Liver (tissue), 8 donors: ENCODE measurements at regions not wholly inside any gene's neighbourhood (a gene's known extent, or its start where the extent isn't known, plus 50 kb on each side); places are given as distances from the start of the nearest gene placed in this dataset.

Source experiments
- DNase-seq: peaks from one replicate; pipeline ENCODE4 v3.0.0-alpha.2; 2017; ENCODE audit warnings: low spot score
- H3K27ac ChIP-seq, 2 donors: one replicate each; pipeline ENCODE4 v1.7.0; 2013; ENCODE audit warnings: inconsistent platforms in 2 of 2, low read length in 2 of 2, control low read depth in 1 of 2, low read depth in 1 of 2, mild to moderate bottlenecking in 1 of 2
- H3K27me3 ChIP-seq, 4 donors: one replicate each; pipeline versions ENCODE4 v1.6.1 to v1.7.0; 2013; ENCODE audit warnings: low read length in 3 of 4, inconsistent platforms in 1 of 4, mild to moderate bottlenecking in 1 of 4, moderate library complexity in 1 of 4; ENCODE audit not compliant: control insufficient read depth in 4 of 4, insufficient read depth in 4 of 4
- H3K36me3 ChIP-seq, 4 donors: one replicate each; pipeline versions ENCODE4 v1.6.1 to v1.7.0; 2013; ENCODE audit warnings: low read length in 3 of 4, mild to moderate bottlenecking in 3 of 4, low read depth in 1 of 4, moderate library complexity in 1 of 4; ENCODE audit not compliant: control insufficient read depth in 4 of 4, insufficient read depth in 3 of 4
- H3K4me1 ChIP-seq, 4 donors: one replicate each; pipeline versions ENCODE4 v1.6.1 to v1.7.0; 2013; ENCODE audit warnings: low read length in 3 of 4, mild to moderate bottlenecking in 3 of 4, moderate library complexity in 1 of 4; ENCODE audit not compliant: control insufficient read depth in 4 of 4, insufficient read depth in 4 of 4
- H3K4me3 ChIP-seq, 3 donors: one replicate each; pipeline versions ENCODE4 v1.6.1 to v1.7.0; 2013; ENCODE audit warnings: low read length in 3 of 3, control low read depth in 1 of 3, low read depth in 1 of 3, mild to moderate bottlenecking in 1 of 3
- H3K9ac ChIP-seq, 2 donors: one replicate each; pipeline ENCODE4 v1.7.0; 2013; ENCODE audit warnings: low read length in 2 of 2, mild to moderate bottlenecking in 2 of 2, moderate library complexity in 2 of 2, control low read depth in 1 of 2, low read depth in 1 of 2
- H3K9me3 ChIP-seq, 4 donors: one replicate each; pipeline versions ENCODE4 v1.6.1 to v1.7.0; 2013; ENCODE audit warnings: low read length in 3 of 4; ENCODE audit not compliant: control insufficient read depth in 4 of 4
- ATF3 ChIP-seq: IDR thresholded peaks from 2 replicates; pipeline ENCODE4 v1.6.1; 2016; ENCODE audit warnings: antibody characterized with exemption
- EGR1 ChIP-seq, 2 donors: IDR thresholded peaks; 2 replicates each; pipeline ENCODE4 v1.6.1; 2016 to 2018; ENCODE audit warnings: antibody characterized with exemption in 2 of 2, low read depth in 2 of 2
- FOXA1 ChIP-seq: IDR thresholded peaks from 2 replicates; pipeline ENCODE4 v1.6.1; 2016; ENCODE audit warnings: antibody characterized with exemption
- FOXA2 ChIP-seq: IDR thresholded peaks from 2 replicates; pipeline ENCODE4 v1.6.1; 2016; ENCODE audit warnings: antibody characterized with exemption
- GABPA ChIP-seq, 2 donors: IDR thresholded peaks in 1 of 2; conservative IDR thresholded peaks in 1 of 2; 2 replicates each; pipeline ENCODE4 v1.6.1; 2016; ENCODE audit warnings: antibody characterized with exemption in 2 of 2, mild to moderate bottlenecking in 1 of 2, moderate library complexity in 1 of 2
- HNF4A ChIP-seq, 2 donors: conservative IDR thresholded peaks; 2 replicates each; pipeline ENCODE4 v1.6.1; 2016; ENCODE audit warnings: antibody characterized with exemption in 2 of 2, mild to moderate bottlenecking in 2 of 2
- HNF4G ChIP-seq: IDR thresholded peaks from 2 replicates; pipeline ENCODE4 v1.6.1; 2016; ENCODE audit warnings: antibody characterized with exemption
- JUND ChIP-seq, 2 donors: IDR thresholded peaks; 2 replicates each; pipeline ENCODE4 v1.6.1; 2016; ENCODE audit warnings: antibody characterized with exemption in 2 of 2
- NR2F2 ChIP-seq: IDR thresholded peaks from 2 replicates; pipeline ENCODE4 v1.6.1; 2016; ENCODE audit warnings: antibody characterized with exemption
- RAD21 ChIP-seq, 2 donors: IDR thresholded peaks; 2 replicates each; pipeline ENCODE4 v1.6.1; 2016; ENCODE audit warnings: antibody characterized with exemption in 2 of 2, mild to moderate bottlenecking in 2 of 2
- REST ChIP-seq: IDR thresholded peaks from 2 replicates; pipeline ENCODE4 v1.6.1; 2016; ENCODE audit warnings: antibody characterized with exemption, mild to moderate bottlenecking
- RXRA ChIP-seq, 2 donors: IDR thresholded peaks; 2 replicates each; pipeline ENCODE4 v1.6.1; 2017 to 2018; ENCODE audit warnings: antibody characterized with exemption in 2 of 2, mild to moderate bottlenecking in 1 of 2
- SP1 ChIP-seq: IDR thresholded peaks from 2 replicates; pipeline ENCODE4 v1.6.1; 2018; ENCODE audit warnings: antibody characterized with exemption, mild to moderate bottlenecking
- TAF1 ChIP-seq: conservative IDR thresholded peaks from 2 replicates; pipeline ENCODE4 v1.6.1; 2016; ENCODE audit warnings: antibody characterized with exemption, mild to moderate bottlenecking
- YY1 ChIP-seq: IDR thresholded peaks from 2 replicates; pipeline ENCODE4 v1.6.1; 2016; ENCODE audit warnings: antibody characterized with exemption, mild to moderate bottlenecking
- ZBTB33 ChIP-seq: IDR thresholded peaks from 2 replicates; pipeline ENCODE4 v1.6.1; 2016; ENCODE audit warnings: antibody characterized with exemption
- WGBS: extraction: QIAGEN DNeasy Blood & Tissue Kit; methylation state at CpG from one replicate; pipeline ENCODE4 v1.1.7; 2013; 5-methylcytosine and 5-hydroxymethylcytosine counted together
- TF ChIP-seq, protein P1 (sequence below): IDR thresholded peaks from 2 replicates; pipeline ENCODE4 v1.6.1; 2016; ENCODE audit warnings: antibody characterized with exemption
- TF ChIP-seq, protein P2 (sequence below): fragments of 150-350 bp; IDR thresholded peaks from 2 replicates; pipeline ENCODE4 v1.5.1; 2017; ENCODE audit warnings: improper control_type of control experiment, low read depth, low read length; ENCODE audit not compliant: missing input control
- donor health status: healthy.
- donor health status: healthy.
- donor health status: healthy.
- donor health status: healthy.
- donor health status: healthy.

- TF ChIP-seq NR2F2 (no peak), ATF3 (no peak), TAF1 (no peak), JUND (IDR thresholded peaks at IDR 0.05) (no peak), EGR1 (IDR thresholded peaks at IDR 0.05; ENCODE audit: low read depth in 2 of 2) (no peak), RAD21 (IDR thresholded peaks at IDR 0.05) (no peak)
- no peak for DNase-seq
- 61% methylated on average over 3 of the region's 3 CpGs for WGBS
These were observed 578.3 kb upstream of the NR5A2 start for GRCh38 chr1:199449221-199449620.

GRCh38 chr1:199449681-199450080 lies 577.8 kb upstream of the NR5A2 start:
- Histone ChIP-seq H3K9me3 (no peaks in the 10 kb centered on the region), H3K9ac (no peak overlapping the region), H3K4me3 (no peak overlapping the region), H3K36me3 (no peaks in the 10 kb centered on the region), H3K27me3 (no peaks in the 10 kb centered on the region), H3K4me1 (peaks cover 2 to 23% (median 9%) of the 10 kb centered on the region in 4 donors), H3K27ac (no peak overlapping the region)
- 42% methylated on average over 2 of the region's 2 CpGs for WGBS
- TF ChIP-seq YY1 = no peak
- no peak for TF ChIP-seq RXRA (IDR thresholded peaks at IDR 0.05)
- TF ChIP-seq EGR1 (IDR thresholded peaks at IDR 0.05; ENCODE audit: low read depth in 2 of 2) = no peak
- no peak for TF ChIP-seq HNF4A (conservative IDR thresholded peaks at IDR 0.05)
- no peak for TF ChIP-seq TAF1
- TF ChIP-seq, protein P1, sequence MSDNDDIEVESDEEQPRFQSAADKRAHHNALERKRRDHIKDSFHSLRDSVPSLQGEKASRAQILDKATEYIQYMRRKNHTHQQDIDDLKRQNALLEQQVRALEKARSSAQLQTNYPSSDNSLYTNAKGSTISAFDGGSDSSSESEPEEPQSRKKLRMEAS = no peak
- no peak for TF ChIP-seq ZBTB33
- no peak for TF ChIP-seq FOXA2
- TF ChIP-seq GABPA (IDR thresholded peaks at IDR 0.05 in 1 of 2, conservative IDR thresholded peaks at IDR 0.05 in 1 of 2) = no peak
- no peak for TF ChIP-seq JUND (IDR thresholded peaks at IDR 0.05)
- TF ChIP-seq NR2F2 = no peak
- no peak for TF ChIP-seq REST
- TF ChIP-seq FOXA1 = no peak
- no peak for TF ChIP-seq ATF3
- TF ChIP-seq, protein P2, sequence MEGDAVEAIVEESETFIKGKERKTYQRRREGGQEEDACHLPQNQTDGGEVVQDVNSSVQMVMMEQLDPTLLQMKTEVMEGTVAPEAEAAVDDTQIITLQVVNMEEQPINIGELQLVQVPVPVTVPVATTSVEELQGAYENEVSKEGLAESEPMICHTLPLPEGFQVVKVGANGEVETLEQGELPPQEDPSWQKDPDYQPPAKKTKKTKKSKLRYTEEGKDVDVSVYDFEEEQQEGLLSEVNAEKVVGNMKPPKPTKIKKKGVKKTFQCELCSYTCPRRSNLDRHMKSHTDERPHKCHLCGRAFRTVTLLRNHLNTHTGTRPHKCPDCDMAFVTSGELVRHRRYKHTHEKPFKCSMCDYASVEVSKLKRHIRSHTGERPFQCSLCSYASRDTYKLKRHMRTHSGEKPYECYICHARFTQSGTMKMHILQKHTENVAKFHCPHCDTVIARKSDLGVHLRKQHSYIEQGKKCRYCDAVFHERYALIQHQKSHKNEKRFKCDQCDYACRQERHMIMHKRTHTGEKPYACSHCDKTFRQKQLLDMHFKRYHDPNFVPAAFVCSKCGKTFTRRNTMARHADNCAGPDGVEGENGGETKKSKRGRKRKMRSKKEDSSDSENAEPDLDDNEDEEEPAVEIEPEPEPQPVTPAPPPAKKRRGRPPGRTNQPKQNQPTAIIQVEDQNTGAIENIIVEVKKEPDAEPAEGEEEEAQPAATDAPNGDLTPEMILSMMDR = no peak
- no peak for TF ChIP-seq SP1
- TF ChIP-seq HNF4G = no peak
- TF ChIP-seq RAD21 (IDR thresholded peaks at IDR 0.05) = no peak
- DNase-seq = no peak

More at GRCh38 chr1:199449221-199449620, 578.3 kb upstream of the NR5A2 start:
- Histone ChIP-seq H3K4me3 (no peak overlapping the region), H3K27ac (no peak overlapping the region), H3K9ac (no peak overlapping the region), H3K9me3 (no peaks in the 10 kb centered on the region), H3K36me3 (no peaks in the 10 kb centered on the region), H3K4me1 (peaks cover 2 to 23% (median 9%) of the 10 kb centered on the region in 4 donors), H3K27me3 (no peaks in the 10 kb centered on the region)
